Lower leg skin (tissue), 4 donors: ENCODE measurements at regions not wholly inside any gene's neighbourhood (a gene's known extent, or its start where the extent isn't known, plus 50 kb on each side); places are given as distances from the start of the nearest gene placed in this dataset.
"Not testable (repeated sequence)": the region's sequence is repeated elsewhere in the genome, so short reads cannot be mapped to it uniquely, and the experiment has no call there.

Experiments used
- DNase-seq, 2 donors: peaks; one replicate each; pipeline ENCODE4 v3.0.0-alpha.2; 2019; ENCODE audit warnings: low spot score in 2 of 2
- H3K4me3 ChIP-seq: fragments of 200-600 bp; sonication (generic); 2 replicates; pipeline ENCODE4 v1.5.1; 2017; ENCODE audit warnings: mild to moderate bottlenecking, low read depth; ENCODE audit not compliant: poor library complexity, severe bottlenecking
- POLR2A ChIP-seq, 2 donors: fragments of 450-650 bp; IDR thresholded peaks; one replicate each; pipeline ENCODE4 v1.6.1; 2016 to 2017; ENCODE audit warnings: antibody characterized with exemption in 2 of 2, mild to moderate bottlenecking in 1 of 2, moderate library complexity in 1 of 2
- WGBS, 2 donors: methylation state at CpG; one replicate each; pipeline ENCODE4 v1.1.5; 2018; 5-methylcytosine and 5-hydroxymethylcytosine counted together
- intact Hi-C: fragments of 100-400 bp; cut with DNase I; formaldehyde crosslinking; loops from one replicate; pipeline ENCODE4 v1.15.0; 2023; ENCODE audit warnings: low total_unique reads
- TF ChIP-seq, protein P1 (sequence below), 3 donors: fragments of 450-650 bp; IDR thresholded peaks; one replicate each; pipeline ENCODE4 v1.5.1; 2016; ENCODE audit warnings: antibody characterized with exemption in 3 of 3, mild to moderate bottlenecking in 3 of 3, moderate library complexity in 2 of 3

DNA sequence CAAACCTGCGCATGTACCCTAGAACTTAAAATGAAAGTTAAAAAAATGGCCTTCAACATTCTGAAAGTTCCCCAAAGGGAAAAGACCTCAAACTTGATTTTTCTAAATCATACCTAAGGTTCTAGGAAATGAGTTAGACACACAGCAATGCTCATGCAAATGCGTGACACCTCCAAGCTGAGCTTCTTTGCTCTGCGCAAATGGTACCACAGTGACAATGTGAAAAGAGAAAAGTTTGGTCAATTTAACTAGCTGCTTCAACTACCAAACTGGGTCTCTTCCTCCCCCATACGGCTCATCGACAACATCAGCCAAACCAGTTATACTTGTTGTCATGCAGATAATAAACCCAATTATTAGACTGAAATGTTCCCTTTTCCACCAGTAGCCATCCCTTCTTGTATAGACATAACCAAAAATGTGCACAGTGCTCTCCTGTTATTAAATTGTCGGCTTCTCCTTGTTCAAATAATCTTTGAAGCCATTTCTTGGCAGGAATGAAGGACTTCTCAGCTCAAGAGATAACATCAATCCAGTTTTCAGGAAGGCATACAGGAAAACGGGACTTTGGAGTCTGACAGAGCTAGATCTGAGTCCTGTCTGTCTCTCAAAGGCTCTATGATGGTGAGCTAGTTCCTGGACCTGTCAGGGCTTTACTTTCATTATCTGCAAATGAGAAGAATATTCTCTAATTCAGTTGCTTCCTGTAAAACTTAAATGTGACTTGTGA, 185.6 kb upstream of the NR3C1 start:
- no peak for TF ChIP-seq POLR2A (IDR thresholded peaks at IDR 0.05)
- TF ChIP-seq, protein P1, sequence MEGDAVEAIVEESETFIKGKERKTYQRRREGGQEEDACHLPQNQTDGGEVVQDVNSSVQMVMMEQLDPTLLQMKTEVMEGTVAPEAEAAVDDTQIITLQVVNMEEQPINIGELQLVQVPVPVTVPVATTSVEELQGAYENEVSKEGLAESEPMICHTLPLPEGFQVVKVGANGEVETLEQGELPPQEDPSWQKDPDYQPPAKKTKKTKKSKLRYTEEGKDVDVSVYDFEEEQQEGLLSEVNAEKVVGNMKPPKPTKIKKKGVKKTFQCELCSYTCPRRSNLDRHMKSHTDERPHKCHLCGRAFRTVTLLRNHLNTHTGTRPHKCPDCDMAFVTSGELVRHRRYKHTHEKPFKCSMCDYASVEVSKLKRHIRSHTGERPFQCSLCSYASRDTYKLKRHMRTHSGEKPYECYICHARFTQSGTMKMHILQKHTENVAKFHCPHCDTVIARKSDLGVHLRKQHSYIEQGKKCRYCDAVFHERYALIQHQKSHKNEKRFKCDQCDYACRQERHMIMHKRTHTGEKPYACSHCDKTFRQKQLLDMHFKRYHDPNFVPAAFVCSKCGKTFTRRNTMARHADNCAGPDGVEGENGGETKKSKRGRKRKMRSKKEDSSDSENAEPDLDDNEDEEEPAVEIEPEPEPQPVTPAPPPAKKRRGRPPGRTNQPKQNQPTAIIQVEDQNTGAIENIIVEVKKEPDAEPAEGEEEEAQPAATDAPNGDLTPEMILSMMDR (IDR thresholded peaks at IDR 0.05), result no peak
- H3K4me3 ChIP-seq, result no peak overlapping the region
- DNase-seq, result no peak
- WGBS, 2 donors, result 69 to 72% methylated on average over 7 of the region's 7 CpGs
- intact Hi-C loops, result no loop called here

DNA sequence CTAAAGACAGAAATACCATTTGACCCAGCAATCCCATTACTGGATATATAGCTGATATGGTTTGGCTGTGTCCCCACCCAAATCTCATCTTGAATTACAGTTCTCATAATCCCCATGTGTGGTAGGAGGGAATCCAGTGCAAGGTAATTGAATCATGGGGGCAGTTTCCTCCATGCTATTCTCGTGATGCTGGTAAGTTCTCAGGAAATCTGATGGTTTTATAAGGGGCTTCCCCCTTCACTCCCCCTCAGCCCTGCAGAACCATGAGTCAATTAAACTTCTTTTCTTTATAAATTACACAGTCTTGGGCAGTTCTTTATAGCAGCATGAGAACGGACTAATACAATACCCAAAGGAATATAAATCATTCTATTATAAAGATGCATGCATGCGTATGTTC, 184.6 kb upstream of the NR3C1 start:
- intact Hi-C loops, DNase-seq, H3K4me3 ChIP-seq: not testable (repeated sequence)
- WGBS, 2 donors, result 81 to 89% methylated on average over 3 of the region's 3 CpGs

DNA sequence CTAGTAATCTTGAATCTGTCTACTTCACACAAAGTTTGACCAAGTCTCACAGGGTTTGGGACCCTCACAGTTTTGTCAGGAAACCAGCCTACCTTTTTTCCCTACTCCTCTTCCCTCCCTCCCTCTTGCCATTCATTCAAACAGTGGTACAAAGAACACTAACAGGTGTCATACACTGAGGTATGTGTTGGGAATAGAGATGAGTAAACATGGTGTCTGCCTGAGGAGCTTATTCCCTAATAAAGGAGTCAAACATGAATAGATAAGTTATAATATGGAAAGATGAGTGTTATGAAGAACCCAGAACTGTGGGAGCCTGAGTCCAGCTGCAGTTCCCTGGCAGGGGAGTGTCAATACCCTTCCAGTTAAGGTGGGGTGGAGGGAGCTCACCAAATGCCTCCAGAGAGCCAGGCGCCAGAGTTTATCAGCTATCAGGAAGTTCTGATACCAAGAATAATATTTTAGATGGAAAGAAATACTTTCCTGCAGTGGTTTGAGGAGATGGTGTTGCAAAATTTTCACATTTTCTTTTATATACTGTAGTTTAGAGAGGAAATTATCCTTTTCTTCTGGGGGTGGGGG, 183.4 kb upstream of the NR3C1 start:
- WGBS, 2 donors, result 83 to 90% methylated on average over 1 of the region's 1 CpG
- intact Hi-C loops, result no loop called here

DNA sequence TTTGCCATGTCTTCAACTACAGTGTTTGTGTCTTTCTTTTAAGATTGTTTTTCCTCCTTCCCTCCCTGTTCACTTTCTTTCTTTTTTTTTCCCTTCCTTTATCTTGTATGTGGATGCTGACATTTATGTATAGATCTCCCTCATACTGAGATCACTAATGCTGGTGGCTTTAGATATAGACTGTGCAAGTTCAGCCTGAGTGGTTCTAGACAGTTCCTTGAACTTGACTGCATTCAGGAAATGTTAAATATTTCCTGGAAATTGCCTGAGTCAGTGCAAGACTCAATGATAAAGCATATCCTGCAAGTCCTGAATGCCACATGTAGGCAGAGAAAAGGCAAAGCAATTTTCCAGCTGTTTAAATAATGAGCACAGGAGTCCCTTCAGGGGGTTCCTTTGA, 182.5 kb upstream of the NR3C1 start:
- no peak overlapping the region for H3K4me3 ChIP-seq
- no peak for DNase-seq
- TF ChIP-seq POLR2A (IDR thresholded peaks at IDR 0.05), result no peak
- TF ChIP-seq, protein P1 (IDR thresholded peaks at IDR 0.05), result no peak
- intact Hi-C loops, result no loop called here

More for the DNA sequence above, 183.4 kb upstream of the NR3C1 start:
- TF ChIP-seq POLR2A (IDR thresholded peaks at IDR 0.05), result no peak
- TF ChIP-seq, protein P1 (IDR thresholded peaks at IDR 0.05), result no peak
- no peak for DNase-seq
- no peak overlapping the region for H3K4me3 ChIP-seq

DNA sequence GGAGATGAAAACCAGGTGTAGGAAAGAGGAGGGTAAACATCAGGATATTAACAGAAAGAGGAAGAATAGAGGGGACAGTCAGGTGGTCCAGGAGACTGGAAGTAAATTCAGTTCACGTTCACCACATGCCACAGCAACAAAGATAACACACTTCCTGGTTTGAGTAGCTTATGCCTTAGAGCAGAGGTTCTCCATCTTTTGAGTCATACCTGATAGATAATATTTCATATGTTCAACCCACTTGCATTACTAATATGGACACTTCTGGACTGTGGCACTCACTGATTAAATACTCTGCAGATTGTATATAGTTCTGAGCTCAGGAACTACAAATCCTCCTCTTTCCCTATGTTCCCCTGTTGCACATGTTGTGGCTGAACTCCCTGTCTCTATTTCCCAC, 179.9 kb upstream of the NR3C1 start:
- 68 to 78% methylated on average over 1 of the region's 1 CpG for WGBS, 2 donors
- no peak for TF ChIP-seq POLR2A (IDR thresholded peaks at IDR 0.05)
- TF ChIP-seq, protein P1 (IDR thresholded peaks at IDR 0.05), result no peak
- no peak for DNase-seq
- intact Hi-C loops, result no loop called here
- H3K4me3 ChIP-seq, result no peak overlapping the region

DNA sequence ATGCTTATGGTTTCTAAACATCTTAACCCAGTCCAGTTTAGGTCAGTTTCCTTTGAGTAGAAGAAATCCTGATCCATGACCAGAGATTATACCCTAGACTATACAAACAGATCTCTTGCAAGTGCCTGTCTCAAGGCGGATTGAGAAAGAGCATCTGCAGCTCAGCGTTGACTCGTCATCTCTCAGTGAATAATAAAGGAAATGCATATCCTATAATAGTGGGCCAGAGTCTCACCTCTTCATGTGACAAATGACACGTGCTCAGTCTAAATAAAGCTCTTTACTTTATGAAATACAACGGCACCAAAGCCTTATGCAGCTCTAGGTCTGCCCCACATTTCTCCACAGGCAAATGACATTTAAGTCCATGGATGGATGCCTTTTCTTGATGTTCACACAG, 179.4 kb upstream of the NR3C1 start:
- 83% methylated on average over 5 of the region's 5 CpGs for WGBS, 2 donors
- H3K4me3 ChIP-seq, result no peak overlapping the region
- intact Hi-C loops, result no loop called here
- TF ChIP-seq, protein P1 (IDR thresholded peaks at IDR 0.05), result no peak
- no peak for TF ChIP-seq POLR2A (IDR thresholded peaks at IDR 0.05)
- DNase-seq, result no peak
